H9 (cell line): ENCODE measurements at regions not wholly inside any gene's neighbourhood (a gene's known extent, or its start where the extent isn't known, plus 50 kb on each side); places are given as distances from the start of the nearest gene placed in this dataset.
A peak's percentile ranks its signal among the peaks of the same experiment; 100 is the strongest.

ENCODE experiments used
- DNase-seq: peaks from one replicate; pipeline ENCODE4 v3.0.0-alpha.2; 2017
- H2AFZ ChIP-seq: one replicate; pipeline ENCODE4 v1.6.1; 2013; ENCODE audit warnings: mild to moderate bottlenecking, low read length, control low read depth, moderate library complexity
- H2AK5ac ChIP-seq: 2 replicates; pipeline ENCODE4 v1.6.1; 2013; ENCODE audit warnings: low read length, control low read depth, mixed read lengths; ENCODE audit not compliant: insufficient read length
- H2BK120ac ChIP-seq: one replicate; pipeline ENCODE4 v1.6.1; 2013; ENCODE audit warnings: low read depth, mild to moderate bottlenecking, low read length, control low read depth, inconsistent platforms; ENCODE audit not compliant: poor library complexity, severe bottlenecking
- H2BK12ac ChIP-seq: 2 replicates; pipeline ENCODE4 v1.6.1; 2013; ENCODE audit warnings: low read length, control low read depth, mixed read lengths, low read depth; ENCODE audit not compliant: insufficient read length
- H2BK15ac ChIP-seq: 2 replicates; pipeline ENCODE4 v1.6.1; 2013; ENCODE audit warnings: low read depth, low read length, control low read depth
- H2BK20ac ChIP-seq: one replicate; pipeline ENCODE4 v1.6.1; 2013; ENCODE audit warnings: low read depth, mild to moderate bottlenecking, low read length, control low read depth, inconsistent platforms; ENCODE audit not compliant: poor library complexity, severe bottlenecking
- H2BK5ac ChIP-seq: 2 replicates; pipeline ENCODE4 v1.6.1; 2013; ENCODE audit warnings: low read length, control low read depth, mixed read lengths; ENCODE audit not compliant: insufficient read length
- H3K14ac ChIP-seq: 2 replicates; pipeline ENCODE4 v1.6.1; 2013; ENCODE audit warnings: low read length, control low read depth; ENCODE audit not compliant: insufficient read depth
- H3K18ac ChIP-seq: 2 replicates; pipeline ENCODE4 v1.6.1; 2013; ENCODE audit warnings: low read depth, mild to moderate bottlenecking, mixed read lengths, low read length, control low read depth; ENCODE audit not compliant: insufficient read length
- H3K23ac ChIP-seq: 2 replicates; pipeline ENCODE4 v1.6.1; 2013; ENCODE audit warnings: low read length, control low read depth, mixed read lengths, low read depth; ENCODE audit not compliant: insufficient read length
- H3K23me2 ChIP-seq: 2 replicates; pipeline ENCODE4 v1.6.1; 2013; ENCODE audit warnings: low read depth, mild to moderate bottlenecking, mixed read lengths, low read length, control low read depth; ENCODE audit not compliant: insufficient read length, poor library complexity, severe bottlenecking
- H3K27ac ChIP-seq: 2 replicates; pipeline ENCODE4 v1.5.1; 2013; ENCODE audit warnings: low read length, control low read depth, mixed read lengths, low read depth; ENCODE audit not compliant: insufficient read length
- H3K27me3 ChIP-seq: 2 replicates; pipeline ENCODE4 v1.6.1; 2013; ENCODE audit warnings: low read length, control low read depth, inconsistent platforms; ENCODE audit not compliant: insufficient read depth
- H3K4ac ChIP-seq: 2 replicates; pipeline ENCODE4 v1.6.1; 2013; ENCODE audit warnings: low read depth, mild to moderate bottlenecking, control low read depth, inconsistent platforms, low read length, moderate library complexity
- H3K4me1 ChIP-seq: 2 replicates; pipeline ENCODE4 v1.6.1; 2013; ENCODE audit warnings: low read length, control low read depth, inconsistent platforms; ENCODE audit not compliant: insufficient read depth
- H3K4me2 ChIP-seq: 2 replicates; pipeline ENCODE4 v1.6.1; 2013; ENCODE audit warnings: low read length, control low read depth, mixed read lengths; ENCODE audit not compliant: insufficient read length, insufficient read depth
- H3K56ac ChIP-seq: 2 replicates; pipeline ENCODE4 v1.6.1; 2013; ENCODE audit warnings: low read depth, mild to moderate bottlenecking, mixed read lengths, low read length, control low read depth; ENCODE audit not compliant: insufficient read length
- H3K79me1 ChIP-seq: 2 replicates; pipeline ENCODE4 v1.6.1; 2013; ENCODE audit warnings: low read depth, mild to moderate bottlenecking, moderate library complexity, low read length, control low read depth, inconsistent platforms; ENCODE audit not compliant: insufficient read depth, poor library complexity, severe bottlenecking
- H3K79me2 ChIP-seq: 2 replicates; pipeline ENCODE4 v1.6.1; 2013; ENCODE audit warnings: low read length, control low read depth, inconsistent platforms; ENCODE audit not compliant: insufficient read depth
- H3K9ac ChIP-seq: 2 replicates; pipeline ENCODE4 v1.6.1; 2013; ENCODE audit warnings: low read length, control low read depth, mixed read lengths; ENCODE audit not compliant: insufficient read length; ENCODE audit errors: extremely low read depth
- H3K9me3 ChIP-seq: one replicate; pipeline ENCODE4 v1.6.1; 2013; ENCODE audit warnings: low read depth, low read length, inconsistent platforms; ENCODE audit not compliant: control insufficient read depth
- H3T11ph ChIP-seq: one replicate; pipeline ENCODE4 v1.6.1; 2013; ENCODE audit warnings: mild to moderate bottlenecking, low read length, control low read depth, inconsistent platforms
- H4K20me1 ChIP-seq: one replicate; pipeline ENCODE4 v1.6.1; 2013; ENCODE audit not compliant: control insufficient read depth, insufficient read length, insufficient read depth
- H4K5ac ChIP-seq: 2 replicates; pipeline ENCODE4 v1.6.1; 2013; ENCODE audit warnings: low read depth, mild to moderate bottlenecking, mixed read lengths, low read length, control low read depth; ENCODE audit not compliant: insufficient read length
- H4K8ac ChIP-seq: replicated peaks from 2 replicates; pipeline ENCODE4 v1.6.1; 2013; ENCODE audit warnings: low read length, control low read depth, mixed read lengths, low read depth; ENCODE audit not compliant: insufficient read length
- H4K91ac ChIP-seq: 2 replicates; pipeline ENCODE4 v1.6.1; 2013; ENCODE audit warnings: low read depth, mild to moderate bottlenecking, moderate library complexity, mixed read lengths, low read length, control low read depth; ENCODE audit not compliant: insufficient read length
- H3K27ac Mint-ChIP-seq, 3 experiments: 2 replicates in 2 of 3; 3 replicates in 1 of 3; pipeline ENCODE4 v1.8.0; 2020 to 2021; ENCODE audit warnings: mixed read lengths in 3 of 3, mild to moderate bottlenecking in 1 of 3, moderate library complexity in 1 of 3
- H3K27me3 Mint-ChIP-seq: 2 replicates; pipeline ENCODE4 v1.8.0; 2021; ENCODE audit warnings: low read depth, mild to moderate bottlenecking, moderate library complexity, mixed read lengths
- H3K36me3 Mint-ChIP-seq, 3 experiments: 2 replicates in 2 of 3; 3 replicates in 1 of 3; pipeline ENCODE4 v1.8.0; 2020 to 2021; ENCODE audit warnings: low read depth in 3 of 3, mixed read lengths in 3 of 3; ENCODE audit not compliant: insufficient read depth in 1 of 3
- H3K4me1 Mint-ChIP-seq, 2 experiments: 2 replicates each; pipeline ENCODE4 v1.8.0; 2020; ENCODE audit warnings: mixed read lengths in 2 of 2
- H3K4me3 Mint-ChIP-seq, 2 experiments: 2 replicates in 1 of 2; 3 replicates in 1 of 2; pipeline ENCODE4 v1.8.0; 2020 to 2021; ENCODE audit warnings: mild to moderate bottlenecking in 2 of 2, mixed read lengths in 2 of 2, moderate library complexity in 1 of 2
- H3K9me3 Mint-ChIP-seq, 2 experiments: 2 replicates in 1 of 2; 3 replicates in 1 of 2; pipeline ENCODE4 v1.8.0; 2020; ENCODE audit warnings: mild to moderate bottlenecking in 2 of 2, mixed read lengths in 2 of 2, moderate library complexity in 1 of 2
- CTCF ChIP-seq: fragments of 200-600 bp; sonication (generic); conservative IDR thresholded peaks from 3 replicates; pipeline ENCODE4 v1.8.0; 2021; ENCODE audit warnings: antibody characterized with exemption, mild to moderate bottlenecking
- WGBS: extraction: QIAGEN DNeasy Blood & Tissue Kit; methylation state at CpG from one replicate; pipeline ENCODE4 v1.1.7; 2013; ENCODE audit warnings: missing lambda C conversion rate, low lambda C conversion rate, mixed read lengths; ENCODE audit not compliant: insufficient read length; ENCODE audit errors: extremely low coverage; 5-methylcytosine and 5-hydroxymethylcytosine counted together

DNA sequence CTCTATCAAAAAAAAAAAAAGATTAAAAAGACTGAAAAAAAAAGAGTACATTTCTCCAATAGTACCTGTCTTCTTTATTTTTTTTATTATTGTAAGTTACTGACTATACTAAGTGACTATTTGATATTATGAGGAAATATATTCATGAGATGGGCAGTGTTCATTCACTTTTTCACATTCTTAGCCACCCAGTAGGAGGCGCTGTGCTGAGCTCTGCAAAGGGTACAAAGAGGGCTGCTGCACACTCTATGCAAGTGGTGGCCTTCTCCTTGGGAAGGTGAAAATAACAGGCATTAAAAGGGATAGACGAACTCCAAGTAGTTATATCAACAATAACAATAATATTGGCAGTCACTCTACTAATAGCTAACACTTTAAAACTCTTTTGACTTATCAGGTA, 1034.9 kb upstream of the FANCL start:
- Histone ChIP-seq H2BK12ac (no peak overlapping the region), H3K4me2 (no peak overlapping the region), H3K79me1 (no peaks in the 10 kb centered on the region), H3K27ac (no peak overlapping the region), H3K14ac (no peak overlapping the region), H2BK20ac (no peak overlapping the region), H2BK15ac (no peak overlapping the region), H3K23ac (no peak overlapping the region), H3K23me2 (no peaks in the 10 kb centered on the region), H3K9ac (no peak overlapping the region), H4K20me1 (no peaks in the 10 kb centered on the region), H3K18ac (no peak overlapping the region), H4K91ac (no peak overlapping the region), H3K4ac (no peak overlapping the region), H3K27me3 (no peaks in the 10 kb centered on the region), H3K56ac (no peak overlapping the region), H3K9me3 (no peaks in the 10 kb centered on the region), H3K4me1 (no peaks in the 10 kb centered on the region), H2BK120ac (no peak overlapping the region), H2AFZ (no peak overlapping the region), H4K8ac (no peak overlapping the region), H3K79me2 (no peaks in the 10 kb centered on the region), H4K5ac (no peak overlapping the region), H3T11ph (no peak overlapping the region), H2AK5ac (no peak overlapping the region), H2BK5ac (no peak overlapping the region)
- H3K36me3 Mint-ChIP-seq, result no peaks in the 10 kb centered on the region
- H3K27ac Mint-ChIP-seq, result no peak overlapping the region
- H3K4me1 Mint-ChIP-seq, result no peaks in the 10 kb centered on the region
- DNase-seq, result peak; percentile 39
- H3K4me3 Mint-ChIP-seq, result no peak overlapping the region
- no peaks in the 10 kb centered on the region for H3K27me3 Mint-ChIP-seq
- no CpG with 5 or more reads among the region's 2 CpGs for WGBS
- peak; percentile 90 for TF ChIP-seq CTCF
- peaks cover 0 to 2% of the 10 kb centered on the region in 2 experiments; a peak in 1 of 5 replicates for H3K9me3 Mint-ChIP-seq
